ENCODE measurements at regions not wholly inside any gene's neighbourhood (a gene's known extent, or its start where the extent isn't known, plus 50 kb on each side); places are given as distances from the start of the nearest gene placed in this dataset.
A peak's percentile ranks its signal among the peaks of the same experiment; 100 is the strongest.

DNA sequence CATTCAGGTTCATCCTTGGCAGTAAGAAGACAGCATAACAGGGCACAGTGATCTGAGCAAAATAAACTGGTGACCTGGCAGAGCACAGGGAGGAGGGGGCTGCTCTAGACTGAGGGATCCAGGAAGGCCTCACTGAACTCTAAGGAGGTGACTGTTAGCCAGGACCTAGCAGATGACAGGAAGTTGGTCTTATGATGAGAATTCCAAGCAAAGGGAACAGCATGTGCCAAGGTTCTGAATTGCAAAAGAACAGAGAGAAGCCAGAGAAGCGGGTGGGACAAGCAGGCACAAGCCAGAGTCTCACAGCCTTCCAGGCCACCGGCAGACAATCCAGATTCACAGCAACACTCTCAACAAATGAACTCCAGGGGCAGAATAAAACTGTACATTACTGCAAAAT lies 152.7 kb upstream of the PTPRM start:
- peak overlapping the region in 1 of 3 experiments; percentile 48 for H3K4me3 ChIP-seq (ENCODE audit: control insufficient read depth in 2 of 3, extremely low read depth in 1 of 3, insufficient read depth in 2 of 3, low read depth in 1 of 3, low read length in 3 of 3)
- H3K4me2 ChIP-seq (ENCODE audit: control insufficient read depth, extremely low read depth, insufficient read depth, low read depth, low read length): peak overlapping the region; percentile 78
- TF ChIP-seq, protein P1, sequence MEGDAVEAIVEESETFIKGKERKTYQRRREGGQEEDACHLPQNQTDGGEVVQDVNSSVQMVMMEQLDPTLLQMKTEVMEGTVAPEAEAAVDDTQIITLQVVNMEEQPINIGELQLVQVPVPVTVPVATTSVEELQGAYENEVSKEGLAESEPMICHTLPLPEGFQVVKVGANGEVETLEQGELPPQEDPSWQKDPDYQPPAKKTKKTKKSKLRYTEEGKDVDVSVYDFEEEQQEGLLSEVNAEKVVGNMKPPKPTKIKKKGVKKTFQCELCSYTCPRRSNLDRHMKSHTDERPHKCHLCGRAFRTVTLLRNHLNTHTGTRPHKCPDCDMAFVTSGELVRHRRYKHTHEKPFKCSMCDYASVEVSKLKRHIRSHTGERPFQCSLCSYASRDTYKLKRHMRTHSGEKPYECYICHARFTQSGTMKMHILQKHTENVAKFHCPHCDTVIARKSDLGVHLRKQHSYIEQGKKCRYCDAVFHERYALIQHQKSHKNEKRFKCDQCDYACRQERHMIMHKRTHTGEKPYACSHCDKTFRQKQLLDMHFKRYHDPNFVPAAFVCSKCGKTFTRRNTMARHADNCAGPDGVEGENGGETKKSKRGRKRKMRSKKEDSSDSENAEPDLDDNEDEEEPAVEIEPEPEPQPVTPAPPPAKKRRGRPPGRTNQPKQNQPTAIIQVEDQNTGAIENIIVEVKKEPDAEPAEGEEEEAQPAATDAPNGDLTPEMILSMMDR (optimal IDR thresholded peaks at IDR 0.05 in 1 of 3, IDR thresholded peaks at IDR 0.05 in 1 of 3, conservative IDR thresholded peaks at IDR 0.05 in 1 of 3; ENCODE audit: extremely low read depth in 1 of 3, insufficient read depth in 2 of 3, low read length in 3 of 3): no peak
- TF ChIP-seq EZH2 (IDR thresholded peaks at IDR 0.05; ENCODE audit: low read length): no peak
- FAIRE-seq: peak; percentile 94
- H3K36me3 ChIP-seq (ENCODE audit: control insufficient read depth in 2 of 2, extremely low read depth in 1 of 2, insufficient read depth in 2 of 2, low read length in 2 of 2): no peaks in the 10 kb centered on the region
- H3K9ac ChIP-seq (ENCODE audit: control insufficient read depth, extremely low read depth, insufficient read depth, low read length): peak overlapping the region; percentile 44
- peak overlapping the region; percentile 51 for H3K27ac ChIP-seq (ENCODE audit: control insufficient read depth, insufficient read depth, low read length)
- H3K9me1 ChIP-seq (ENCODE audit: control insufficient read depth, extremely low read depth, insufficient read depth, low read length): no peaks in the 10 kb centered on the region
- H4K20me1 ChIP-seq (ENCODE audit: control insufficient read depth, extremely low read depth, insufficient read depth, low read length): no peaks in the 10 kb centered on the region
- dilution Hi-C loops (cut with MboI; ENCODE audit: extremely low pct_ligation_motif_present, low sequenced_read_pairs): no loop called here
- no peaks in the 10 kb centered on the region for H3K27me3 ChIP-seq (ENCODE audit: control insufficient read depth, extremely low read depth, insufficient read depth, low read length)
- H3K4me1 ChIP-seq (ENCODE audit: control insufficient read depth, extremely low read depth, insufficient read depth, low read length): peaks cover 39% of the 10 kb centered on the region
- H3K79me2 ChIP-seq (ENCODE audit: control insufficient read depth, insufficient read depth, low read length): no peaks in the 10 kb centered on the region
- no peaks in the 10 kb centered on the region for H3K9me3 ChIP-seq (ENCODE audit: control insufficient read depth, low read depth, low read length)
- peak overlapping the region; percentile 55 for H2AFZ ChIP-seq (ENCODE audit: control insufficient read depth, low read length)
- DNase-seq (ENCODE audit: low read depth, low spot score): peak; percentile 46

DNA sequence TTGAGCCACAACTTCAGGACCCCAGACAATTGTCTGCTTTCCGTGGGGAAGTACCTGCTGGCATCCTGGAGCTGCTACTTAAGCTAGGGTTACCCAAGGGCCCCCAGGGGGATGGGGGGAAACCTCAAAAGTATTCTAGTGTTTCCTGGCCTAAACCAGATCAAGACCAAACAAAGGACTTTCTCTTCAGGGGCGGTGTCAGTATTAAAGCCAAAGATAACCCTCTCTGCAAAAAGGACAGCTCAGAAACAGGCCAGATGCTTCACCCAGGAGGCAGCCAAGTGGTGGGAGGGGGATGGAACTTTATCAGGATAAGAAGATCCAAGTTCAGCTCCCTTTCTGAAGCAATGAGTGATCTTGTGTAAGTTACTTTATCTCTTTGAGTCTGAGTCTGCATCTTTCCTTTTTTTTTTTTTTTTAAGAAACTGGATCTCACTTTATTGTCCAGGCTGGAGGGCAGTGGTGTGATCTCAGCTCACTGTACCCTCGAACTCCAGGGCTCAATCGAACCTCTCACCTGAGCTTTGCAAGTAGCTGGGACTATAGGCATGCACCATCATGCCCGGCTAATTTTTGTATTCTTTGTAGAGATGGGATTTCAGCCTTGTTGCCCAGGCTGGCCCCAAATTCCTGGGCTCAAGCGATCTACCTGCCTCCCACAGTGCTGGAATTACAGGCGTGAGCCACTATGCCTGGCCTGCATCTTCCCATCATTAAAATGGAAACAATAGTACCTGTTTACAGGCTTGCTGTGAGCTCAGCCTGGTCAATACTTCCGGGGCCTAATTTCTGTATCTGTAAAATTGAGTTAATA lies 151.8 kb upstream of the PTPRM start:
- H3K9me3 ChIP-seq (ENCODE audit: control insufficient read depth, low read depth, low read length): no peaks in the 10 kb centered on the region
- peak overlapping the region in 1 of 3 experiments; percentile 48 for H3K4me3 ChIP-seq (ENCODE audit: control insufficient read depth in 2 of 3, extremely low read depth in 1 of 3, insufficient read depth in 2 of 3, low read depth in 1 of 3, low read length in 3 of 3)
- H3K79me2 ChIP-seq (ENCODE audit: control insufficient read depth, insufficient read depth, low read length): no peaks in the 10 kb centered on the region
- H3K4me2 ChIP-seq (ENCODE audit: control insufficient read depth, extremely low read depth, insufficient read depth, low read depth, low read length): peak overlapping the region; percentile 78
- no peaks in the 10 kb centered on the region for H3K36me3 ChIP-seq (ENCODE audit: control insufficient read depth in 2 of 2, extremely low read depth in 1 of 2, insufficient read depth in 2 of 2, low read length in 2 of 2)
- peak overlapping the region; percentile 44 for H3K9ac ChIP-seq (ENCODE audit: control insufficient read depth, extremely low read depth, insufficient read depth, low read length)
- H3K4me1 ChIP-seq (ENCODE audit: control insufficient read depth, extremely low read depth, insufficient read depth, low read length): peaks cover 39% of the 10 kb centered on the region
- FAIRE-seq: peak; percentile 82
- peak overlapping the region; percentile 55 for H2AFZ ChIP-seq (ENCODE audit: control insufficient read depth, low read length)
- TF ChIP-seq, protein P1 (optimal IDR thresholded peaks at IDR 0.05 in 1 of 3, IDR thresholded peaks at IDR 0.05 in 1 of 3, conservative IDR thresholded peaks at IDR 0.05 in 1 of 3; ENCODE audit: extremely low read depth in 1 of 3, insufficient read depth in 2 of 3, low read length in 3 of 3): no peak
- TF ChIP-seq EZH2 (IDR thresholded peaks at IDR 0.05; ENCODE audit: low read length): no peak
- no peaks in the 10 kb centered on the region for H3K9me1 ChIP-seq (ENCODE audit: control insufficient read depth, extremely low read depth, insufficient read depth, low read length)
- H3K27ac ChIP-seq (ENCODE audit: control insufficient read depth, insufficient read depth, low read length): peak overlapping the region; percentile 51
- no peaks in the 10 kb centered on the region for H3K27me3 ChIP-seq (ENCODE audit: control insufficient read depth, extremely low read depth, insufficient read depth, low read length)
- no peaks in the 10 kb centered on the region for H4K20me1 ChIP-seq (ENCODE audit: control insufficient read depth, extremely low read depth, insufficient read depth, low read length)
- peak; percentile 26 for DNase-seq (ENCODE audit: low read depth, low spot score)
- dilution Hi-C loops (cut with MboI; ENCODE audit: extremely low pct_ligation_motif_present, low sequenced_read_pairs): no loop called here

Measured in keratinocyte (primary cell).